Posterior vena cava (tissue), 2 donors: ENCODE measurements at regions not wholly inside any gene's neighbourhood (a gene's known extent, or its start where the extent isn't known, plus 50 kb on each side); places are given as distances from the start of the nearest gene placed in this dataset.
"Not testable (repeated sequence)": the region's sequence is repeated elsewhere in the genome, so short reads cannot be mapped to it uniquely, and the experiment has no call there.

Source experiments
- DNase-seq: peaks from one replicate; pipeline ENCODE4 v3.0.0-alpha.2; 2020; ENCODE audit warnings: low spot score
- intact Hi-C, 2 donors: fragments of 100-400 bp; cut with DNase I; formaldehyde crosslinking; loops; one replicate each; pipeline versions ENCODE4 v1.14.1 to v1.14.2; 2022 to 2023
- donor health status: DM: yes; HTN: yes; CAD: no.
- donor health status: DM: yes; HTN: yes; CAD: no.

- DNase-seq, intact Hi-C loops: not testable (repeated sequence)
Measured at GRCh38 chr16:33988012-33988411, 528.6 kb downstream of the TP53TG3F start.

DNA sequence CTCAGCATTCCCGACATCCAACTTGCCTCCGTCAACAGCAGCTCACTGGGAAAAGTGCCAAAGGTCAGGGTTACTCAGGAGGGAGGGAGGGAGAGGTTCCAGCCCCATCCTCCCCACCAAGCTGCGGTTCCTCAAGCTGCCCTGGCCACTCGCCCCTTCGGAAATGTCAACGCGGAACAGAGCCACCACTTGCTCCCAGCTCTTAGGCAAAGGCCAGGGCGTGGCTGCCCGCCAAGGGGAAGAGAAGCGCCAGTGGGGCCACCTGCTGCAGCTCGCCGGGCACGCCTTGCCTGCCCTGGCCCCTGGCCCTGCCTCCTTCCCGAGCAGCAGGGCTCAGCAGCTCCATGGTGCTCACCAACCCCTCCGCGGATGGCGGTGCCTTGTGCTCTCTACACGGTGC is 531.1 kb downstream of the TP53TG3F start:
- DNase-seq, intact Hi-C loops: not testable (repeated sequence)

GRCh38 chr16:33992513-33993177 is 533.2 kb downstream of the TP53TG3F start:
- DNase-seq: peak; percentile 38
- intact Hi-C loops: not testable (repeated sequence)

DNA sequence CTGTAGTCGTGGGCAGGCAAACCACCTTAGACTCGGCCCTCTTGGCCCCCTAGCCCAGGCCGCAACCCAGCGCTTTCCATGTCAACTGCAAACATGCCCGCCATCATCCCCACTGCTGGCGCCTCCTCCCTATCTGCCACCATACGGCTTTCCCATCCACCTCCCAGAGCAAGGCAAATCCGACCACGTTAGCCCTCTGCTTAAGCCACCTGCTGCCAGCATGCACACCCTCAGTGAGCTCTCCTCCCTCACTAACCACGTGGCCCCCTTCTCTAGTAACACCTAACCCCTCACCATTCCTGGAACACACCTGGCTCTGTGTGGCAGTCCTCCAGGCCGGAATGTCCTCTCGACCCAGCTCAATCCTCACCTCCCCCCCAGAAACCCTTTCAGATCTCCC is 534.8 kb downstream of the TP53TG3F start:
- DNase-seq: peak; percentile 41

DNA sequence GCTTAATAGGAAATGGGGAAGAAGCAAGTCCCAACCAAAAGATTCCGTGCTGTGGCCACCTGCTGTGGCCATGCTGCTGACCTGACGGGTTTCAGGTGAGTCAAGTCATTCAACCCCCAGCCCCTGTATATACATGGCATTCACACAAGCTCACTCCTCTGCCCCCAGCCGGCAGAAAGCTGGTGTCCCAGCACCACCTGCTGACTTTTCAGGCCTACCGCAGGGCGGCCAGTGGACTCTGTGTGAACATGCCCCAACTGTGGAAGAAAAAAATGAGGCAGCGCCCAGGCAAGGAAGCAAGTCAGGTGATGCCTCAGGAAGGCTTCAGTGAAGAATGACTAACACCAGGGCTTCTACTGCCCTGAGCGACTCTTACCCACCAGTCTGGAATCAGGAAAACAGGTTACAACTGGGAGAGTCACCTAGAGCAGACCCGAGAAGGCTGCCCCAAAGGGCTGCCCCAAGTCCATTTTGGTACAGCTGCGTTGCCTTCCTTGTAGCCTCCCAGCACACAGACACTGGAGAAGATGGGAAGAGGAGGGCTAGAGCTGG is 536.5 kb downstream of the TP53TG3F start:
- peak; percentile 46 for DNase-seq

More for the DNA sequence above, 534.8 kb downstream of the TP53TG3F start:
- intact Hi-C loops: not testable (repeated sequence)

DNA sequence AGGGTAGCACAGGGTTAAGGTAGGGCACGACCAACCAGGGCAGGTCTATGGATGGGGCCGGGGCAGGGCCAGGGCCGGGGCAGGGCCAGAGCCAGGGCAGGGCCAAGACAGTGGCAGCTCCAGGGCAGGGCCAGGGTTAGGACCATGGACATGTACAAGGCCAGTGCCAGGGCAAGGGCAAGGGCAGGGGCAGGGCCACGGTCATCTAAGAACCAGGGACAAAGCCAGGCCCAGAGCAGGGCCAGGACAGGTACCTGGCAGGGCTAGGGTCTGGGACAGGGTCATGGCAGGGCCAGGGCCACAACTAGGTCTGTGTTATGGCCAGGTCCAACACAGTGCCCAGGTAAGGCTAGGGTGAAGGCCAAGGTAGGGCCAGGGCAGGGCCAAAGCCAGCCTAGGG is 541.8 kb downstream of the TP53TG3F start:
- peak; percentile 53 for DNase-seq

More for the DNA sequence above, 536.5 kb downstream of the TP53TG3F start:
- intact Hi-C loops: not testable (repeated sequence)

GRCh38 chr16:34001961-34002360 is 542.5 kb downstream of the TP53TG3F start:
- intact Hi-C loops: not testable (repeated sequence)
- DNase-seq: peak; percentile 34

More for the DNA sequence above, 541.8 kb downstream of the TP53TG3F start:
- intact Hi-C loops: not testable (repeated sequence)

DNA sequence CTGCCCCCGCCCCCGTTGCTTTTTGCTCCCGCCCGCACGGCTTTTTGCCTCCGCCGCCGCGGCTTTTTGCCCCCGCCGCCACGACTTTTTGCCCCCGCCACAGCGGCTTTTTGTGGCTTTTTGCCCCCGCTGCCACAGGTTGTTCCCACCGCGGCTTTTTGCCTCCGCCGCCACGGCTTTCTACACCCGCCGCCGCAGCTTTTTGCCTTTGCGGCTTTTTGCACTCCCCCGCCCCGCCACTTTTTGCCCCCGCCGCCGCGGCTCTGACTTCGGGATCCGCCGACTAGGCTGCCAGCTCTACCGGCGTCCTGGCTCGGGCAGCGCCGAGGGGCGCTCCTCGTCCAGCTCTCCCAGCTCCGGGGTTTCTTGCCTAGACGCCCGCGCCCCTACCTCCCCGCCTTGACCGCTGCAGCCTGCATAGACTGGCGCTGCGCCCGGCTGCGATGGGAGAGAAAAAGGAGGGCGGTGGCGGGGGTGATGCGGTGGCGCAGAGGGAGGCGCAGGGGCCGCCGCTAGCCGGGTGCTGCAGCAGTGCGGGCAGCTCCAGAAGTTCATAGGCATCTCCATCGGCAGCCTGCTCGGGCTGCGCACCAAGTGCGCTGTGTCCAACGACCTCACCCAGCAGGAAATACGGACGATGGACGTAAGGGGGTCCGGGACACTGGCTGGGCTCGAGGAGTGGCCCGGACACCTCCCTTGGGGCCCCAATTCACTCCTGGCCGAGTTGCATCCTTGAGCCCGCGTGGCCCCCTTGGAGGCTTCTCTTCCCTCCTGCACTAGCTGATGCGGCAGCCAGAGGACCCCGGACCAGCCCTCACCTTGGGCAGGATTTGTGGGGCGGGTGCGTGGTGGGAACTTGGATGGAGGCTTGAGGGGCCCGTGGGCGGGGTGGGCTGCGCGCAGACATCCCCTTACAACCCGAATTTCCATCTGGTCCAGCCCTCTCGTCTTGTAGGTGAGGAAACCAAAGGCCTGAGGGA is 555.7 kb downstream of the TP53TG3F start:
- intact Hi-C loops: not testable (repeated sequence)
- peak; percentile 72 for DNase-seq

- DNase-seq, intact Hi-C loops: not testable (repeated sequence)
Measured at GRCh38 chr16:34018277-34018676, 558.9 kb downstream of the TP53TG3F start.

DNA sequence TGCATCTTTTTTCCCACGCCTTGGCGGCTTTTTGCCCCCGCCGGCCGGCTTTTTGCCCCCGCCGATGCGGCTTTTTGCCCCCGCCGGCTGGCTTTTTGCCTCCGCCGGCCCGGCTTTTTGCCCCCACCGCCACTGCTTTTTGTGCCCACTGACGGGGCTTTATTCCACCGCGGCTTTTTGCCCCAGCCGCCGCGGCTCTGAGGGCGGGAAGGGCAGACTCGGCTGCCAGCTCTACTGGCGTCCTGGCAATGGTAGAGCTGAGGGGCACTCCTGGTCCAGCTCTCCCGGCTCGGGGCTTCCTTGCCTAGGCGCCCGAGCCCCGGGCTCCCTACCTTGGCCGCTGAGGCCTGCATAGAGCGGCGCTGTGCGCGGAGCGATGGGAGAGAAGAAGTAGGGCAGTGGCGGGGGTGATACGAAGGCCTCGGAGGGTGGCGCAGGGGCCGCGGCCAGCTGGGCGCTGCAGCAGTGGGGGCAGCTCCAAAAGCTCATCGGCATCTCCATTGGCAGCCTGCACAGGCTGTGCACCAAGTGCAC is 591.4 kb downstream of the TP53TG3F start:
- peak; percentile 74 for DNase-seq
- intact Hi-C loops: no loop called here

- intact Hi-C loops: no loop called here
- no peak for DNase-seq
Measured at GRCh38 chr16:34054137-34054536, 594.7 kb downstream of the TP53TG3F start.

DNA sequence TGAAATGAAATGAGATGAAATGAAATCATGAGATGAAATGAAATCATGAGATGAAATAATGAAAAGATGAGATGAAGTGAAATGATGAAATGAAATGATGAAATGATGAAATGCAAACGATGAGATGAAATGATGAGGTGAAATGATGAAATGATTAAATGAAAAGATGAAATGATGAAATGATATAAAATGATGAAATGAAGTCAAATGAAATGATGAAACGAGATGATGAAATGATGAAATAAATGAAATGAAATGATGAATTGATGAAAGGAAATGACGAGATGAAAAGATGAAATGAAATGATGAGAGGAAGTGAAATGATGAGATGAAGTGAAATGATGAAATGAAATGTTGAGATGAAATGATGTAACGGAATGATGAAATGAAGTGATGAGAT is 595.6 kb downstream of the TP53TG3F start:
- intact Hi-C loops: no loop called here
- DNase-seq: no peak

GRCh38 chr16:34062620-34063253 is 603.3 kb downstream of the TP53TG3F start:
- DNase-seq, intact Hi-C loops: not testable (repeated sequence)

GRCh38 chr16:34063498-34064157 is 604.2 kb downstream of the TP53TG3F start:
- intact Hi-C loops: not testable (repeated sequence)

GRCh38 chr16:34064602-34065001 is 605.2 kb downstream of the TP53TG3F start:
- intact Hi-C loops, DNase-seq: not testable (repeated sequence)

More at GRCh38 chr16:34063498-34064157, 604.2 kb downstream of the TP53TG3F start:
- not testable (repeated sequence) for DNase-seq

DNA sequence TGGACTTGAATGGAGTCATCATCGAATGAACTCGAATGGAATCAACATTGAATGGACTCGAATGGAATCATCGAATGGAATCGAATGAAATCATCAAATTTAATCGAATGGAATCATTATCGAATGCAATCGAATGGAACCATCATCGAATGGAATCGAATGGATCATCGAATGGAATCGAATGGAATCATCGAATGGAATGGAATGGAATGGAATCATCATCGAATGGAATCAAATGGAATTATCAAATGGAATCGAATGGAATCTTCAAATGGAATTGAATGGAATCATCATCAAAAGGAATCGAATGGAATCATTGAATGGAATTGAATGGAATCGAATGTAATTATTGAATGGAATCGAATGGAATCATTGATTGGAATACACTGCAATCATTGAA is 610.3 kb downstream of the TP53TG3F start:
- intact Hi-C loops, DNase-seq: not testable (repeated sequence)

DNA sequence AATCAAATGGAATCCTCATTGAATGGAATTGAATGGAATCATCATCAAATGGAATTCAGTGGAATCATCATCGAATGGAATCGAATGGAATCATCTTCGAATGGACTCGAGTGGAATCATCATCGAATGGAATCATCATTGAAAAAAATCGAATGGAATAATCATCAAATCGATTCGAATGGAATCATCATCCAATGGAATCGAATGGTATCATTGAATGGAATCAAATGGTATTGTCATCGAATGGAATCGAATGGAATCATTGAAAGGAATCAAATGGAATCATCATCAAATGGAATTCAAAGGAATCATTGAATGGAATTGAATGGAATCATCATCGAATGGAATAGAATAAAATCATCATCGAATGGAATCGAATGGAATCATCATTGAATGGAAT is 619.3 kb downstream of the TP53TG3F start:
- no peak for DNase-seq
- intact Hi-C loops: no loop called here

DNA sequence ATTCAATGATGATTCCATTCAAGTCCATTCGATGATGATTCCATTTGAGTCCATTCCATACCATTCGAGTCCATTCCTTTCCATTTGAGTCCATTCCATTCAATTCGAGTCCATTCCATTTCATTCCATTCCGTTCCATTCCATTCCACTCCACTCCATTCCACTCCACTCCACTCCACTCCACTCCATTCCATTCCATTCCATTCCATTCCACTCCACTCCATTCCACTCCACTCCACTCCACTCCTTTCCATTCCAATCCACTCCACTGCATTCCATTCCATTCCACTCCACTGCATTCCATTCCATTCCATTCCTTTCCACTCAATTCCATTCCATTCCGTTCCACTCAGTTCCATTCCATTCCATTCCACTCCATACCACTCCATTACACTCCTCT is 625.6 kb downstream of the TP53TG3F start:
- DNase-seq, intact Hi-C loops: not testable (repeated sequence)
